ENCODE measurements at regions not wholly inside any gene's neighbourhood (a gene's known extent, or its start where the extent isn't known, plus 50 kb on each side); places are given as distances from the start of the nearest gene placed in this dataset.

DNA sequence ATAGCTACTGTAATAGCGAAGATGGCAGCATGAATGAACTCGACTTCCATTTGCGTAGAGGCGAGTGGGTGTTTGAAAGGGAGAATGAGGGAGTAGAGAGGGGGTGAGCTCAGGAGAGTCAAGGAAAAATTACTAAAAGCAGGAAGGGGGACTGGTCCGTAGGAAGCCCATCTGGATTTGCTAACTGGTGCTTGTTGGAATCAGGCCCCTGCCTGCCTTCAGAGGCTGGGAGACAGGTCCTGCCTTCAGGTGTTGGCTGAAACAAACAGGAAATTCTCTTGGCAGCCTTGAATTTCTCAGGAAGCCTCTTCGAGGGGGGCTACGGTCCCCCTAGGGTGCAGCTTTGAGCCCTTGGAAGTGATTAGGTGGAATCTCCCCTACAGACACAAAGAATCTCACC is 121.7 kb downstream of the OLFM1 start:
- H3K27ac ChIP-seq (ENCODE audit: insufficient read depth in 1 of 2, low read depth in 1 of 2, low read length in 2 of 2, poor library complexity in 1 of 2, severe bottlenecking in 2 of 2): no peak overlapping the region
- 86% methylated on average over 6 of the region's 7 CpGs for WGBS (ENCODE audit: insufficient coverage)
- POLR2A ChIA-PET: no interaction called here
- no peaks in the 10 kb centered on the region for H3K36me3 ChIP-seq (ENCODE audit: control insufficient read depth in 4 of 4, insufficient read depth in 4 of 4, low read length in 3 of 4)
- peaks cover 0 to 21% (median 0%) of the 10 kb centered on the region in 5 experiments for H3K27me3 ChIP-seq (replicated peaks in 2 of 5; ENCODE audit: control insufficient read depth in 4 of 5, insufficient read depth in 5 of 5, low read length in 4 of 5)
- no peak overlapping the region for H3K4me3 ChIP-seq (ENCODE audit: control insufficient read depth in 1 of 7, extremely low read depth in 1 of 7, insufficient read depth in 4 of 7, low read depth in 2 of 7, low read length in 6 of 7)
- H3K9me3 ChIP-seq (ENCODE audit: control extremely low read depth in 1 of 5, control insufficient read depth in 4 of 5, insufficient read depth in 2 of 5, low read depth in 1 of 5, low read length in 4 of 5): peaks cover 2 to 20% (median 7%) of the 10 kb centered on the region in 5 experiments
- DNase-seq: no peak
- CTCF ChIA-PET: no interaction called here
- no peaks in the 10 kb centered on the region for H3K4me1 ChIP-seq (ENCODE audit: control extremely low read depth in 1 of 4, control insufficient read depth in 4 of 4, insufficient read depth in 4 of 4, low read length in 3 of 4)

DNA sequence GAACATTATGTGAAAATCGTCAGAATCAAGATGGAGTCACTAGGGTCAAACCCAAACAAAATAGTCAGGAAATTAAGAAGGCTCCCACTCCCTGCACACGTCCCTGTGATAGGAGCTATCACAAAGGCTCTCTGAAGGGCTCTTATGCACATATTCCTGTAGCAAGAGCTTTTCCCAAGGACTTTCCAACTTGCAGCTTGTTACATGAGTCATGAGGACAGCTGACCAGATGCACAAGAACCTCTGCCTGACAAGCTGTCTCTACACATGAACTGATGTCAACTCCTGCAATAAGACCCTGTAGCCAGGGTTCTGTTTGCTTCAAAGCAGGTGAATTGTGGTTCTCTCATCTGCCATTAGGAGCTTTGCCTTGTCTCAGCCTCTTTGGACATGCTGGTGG is 122.4 kb downstream of the OLFM1 start:
- WGBS (ENCODE audit: insufficient coverage): 60% methylated on average over 1 of the region's 2 CpGs

DNA sequence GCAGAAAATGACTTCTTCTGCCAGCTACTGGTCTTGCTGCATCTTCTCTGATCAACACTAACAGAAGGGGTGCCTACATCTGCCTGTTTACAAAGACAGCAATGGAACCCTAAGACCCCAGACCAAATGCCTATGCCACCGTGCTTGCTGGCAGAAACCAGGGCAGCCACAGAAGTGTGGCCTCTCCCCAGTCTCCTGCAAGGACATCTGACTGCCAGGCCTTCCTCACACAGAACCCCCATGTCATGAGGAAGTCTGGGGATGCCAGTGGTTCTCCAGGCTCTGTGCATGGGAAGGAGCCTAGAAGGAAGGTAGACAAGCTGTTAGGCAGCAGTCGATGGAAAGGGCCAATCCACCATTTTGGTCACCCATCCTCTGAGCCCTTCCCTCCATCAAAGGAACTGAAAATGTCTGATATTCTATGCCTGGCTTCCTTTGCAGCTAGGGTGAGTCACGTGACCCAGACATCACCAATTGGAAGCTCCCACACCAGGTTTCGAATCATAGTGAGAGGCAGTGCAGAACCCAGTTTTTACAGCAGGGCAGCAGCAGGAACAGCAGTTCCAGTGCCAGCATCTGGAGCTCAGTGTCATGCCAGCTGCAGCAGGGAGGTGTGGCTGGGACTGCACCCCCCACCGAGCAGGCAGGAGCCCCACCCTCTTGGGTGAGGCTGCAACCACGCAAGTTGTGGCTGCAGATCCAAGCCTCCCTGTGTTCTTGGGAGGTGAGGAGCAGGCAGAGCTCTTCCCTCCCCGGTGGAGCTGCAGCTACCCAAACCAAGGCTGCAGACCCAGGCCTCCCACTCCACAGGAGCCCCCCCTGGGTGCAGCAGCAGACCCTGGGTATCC is 123.4 kb downstream of the OLFM1 start:
- H3K4me1 ChIP-seq (ENCODE audit: control extremely low read depth in 1 of 4, control insufficient read depth in 4 of 4, insufficient read depth in 4 of 4, low read length in 3 of 4): no peaks in the 10 kb centered on the region
- ChIA-PET CTCF (no interaction called here), POLR2A (no interaction called here)
- peaks cover 2 to 20% (median 7%) of the 10 kb centered on the region in 5 experiments for H3K9me3 ChIP-seq (ENCODE audit: control extremely low read depth in 1 of 5, control insufficient read depth in 4 of 5, insufficient read depth in 2 of 5, low read depth in 1 of 5, low read length in 4 of 5)
- DNase-seq: no peak
- H3K27me3 ChIP-seq (replicated peaks in 2 of 5; ENCODE audit: control insufficient read depth in 4 of 5, insufficient read depth in 5 of 5, low read length in 4 of 5): peaks cover 0 to 35% (median 3%) of the 10 kb centered on the region in 5 experiments
- H3K36me3 ChIP-seq (ENCODE audit: control insufficient read depth in 4 of 4, insufficient read depth in 4 of 4, low read length in 3 of 4): no peaks in the 10 kb centered on the region
- no peak overlapping the region for H3K27ac ChIP-seq (ENCODE audit: insufficient read depth in 1 of 2, low read depth in 1 of 2, low read length in 2 of 2, poor library complexity in 1 of 2, severe bottlenecking in 2 of 2)
- 90% methylated on average over 5 of the region's 7 CpGs for WGBS (ENCODE audit: insufficient coverage)
- H3K4me3 ChIP-seq (ENCODE audit: control insufficient read depth in 1 of 7, extremely low read depth in 1 of 7, insufficient read depth in 4 of 7, low read depth in 2 of 7, low read length in 6 of 7): no peak overlapping the region

More for the DNA sequence above, 122.4 kb downstream of the OLFM1 start:
- Histone ChIP-seq H3K27me3 (replicated peaks in 2 of 5; ENCODE audit: control insufficient read depth in 4 of 5, insufficient read depth in 5 of 5, low read length in 4 of 5) (peaks cover 0 to 28% (median 1%) of the 10 kb centered on the region in 5 experiments), H3K36me3 (ENCODE audit: control insufficient read depth in 4 of 4, insufficient read depth in 4 of 4, low read length in 3 of 4) (no peaks in the 10 kb centered on the region), H3K27ac (ENCODE audit: insufficient read depth in 1 of 2, low read depth in 1 of 2, low read length in 2 of 2, poor library complexity in 1 of 2, severe bottlenecking in 2 of 2) (no peak overlapping the region), H3K4me3 (ENCODE audit: control insufficient read depth in 1 of 7, extremely low read depth in 1 of 7, insufficient read depth in 4 of 7, low read depth in 2 of 7, low read length in 6 of 7) (no peak overlapping the region), H3K9me3 (ENCODE audit: control extremely low read depth in 1 of 5, control insufficient read depth in 4 of 5, insufficient read depth in 2 of 5, low read depth in 1 of 5, low read length in 4 of 5) (peaks cover 2 to 20% (median 7%) of the 10 kb centered on the region in 5 experiments), H3K4me1 (ENCODE audit: control extremely low read depth in 1 of 4, control insufficient read depth in 4 of 4, insufficient read depth in 4 of 4, low read length in 3 of 4) (no peaks in the 10 kb centered on the region)
- CTCF ChIA-PET: no interaction called here
- DNase-seq: no peak
- POLR2A ChIA-PET: no interaction called here

DNA sequence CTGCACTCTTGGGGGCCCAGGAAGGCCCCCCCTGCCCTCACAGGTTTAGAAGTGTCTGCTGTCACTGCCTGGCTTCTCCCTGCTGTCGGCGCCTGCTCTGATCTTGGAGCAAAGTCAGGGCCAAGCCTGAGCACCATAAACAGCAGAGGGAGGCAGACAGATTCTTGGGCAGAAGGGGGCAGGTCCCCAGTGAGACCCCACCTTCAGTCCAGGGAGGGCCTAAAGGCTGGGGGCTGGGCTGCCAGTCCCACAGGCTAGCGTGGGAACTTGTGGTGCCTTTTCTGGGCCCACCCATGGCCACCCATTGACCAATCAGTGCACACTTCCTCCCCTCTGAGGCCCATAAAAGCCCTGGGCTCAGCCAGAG is 124.0 kb downstream of the OLFM1 start:
- Histone ChIP-seq H3K4me3 (ENCODE audit: control insufficient read depth in 1 of 7, extremely low read depth in 1 of 7, insufficient read depth in 4 of 7, low read depth in 2 of 7, low read length in 6 of 7) (no peak overlapping the region), H3K4me1 (ENCODE audit: control extremely low read depth in 1 of 4, control insufficient read depth in 4 of 4, insufficient read depth in 4 of 4, low read length in 3 of 4) (no peaks in the 10 kb centered on the region), H3K27ac (ENCODE audit: insufficient read depth in 1 of 2, low read depth in 1 of 2, low read length in 2 of 2, poor library complexity in 1 of 2, severe bottlenecking in 2 of 2) (no peak overlapping the region), H3K36me3 (ENCODE audit: control insufficient read depth in 4 of 4, insufficient read depth in 4 of 4, low read length in 3 of 4) (no peaks in the 10 kb centered on the region), H3K27me3 (replicated peaks in 2 of 5; ENCODE audit: control insufficient read depth in 4 of 5, insufficient read depth in 5 of 5, low read length in 4 of 5) (peaks cover 0 to 42% (median 3%) of the 10 kb centered on the region in 5 experiments), H3K9me3 (ENCODE audit: control extremely low read depth in 1 of 5, control insufficient read depth in 4 of 5, insufficient read depth in 2 of 5, low read depth in 1 of 5, low read length in 4 of 5) (peaks cover 2 to 20% (median 7%) of the 10 kb centered on the region in 5 experiments)
- DNase-seq: no peak
- POLR2A ChIA-PET: no interaction called here
- CTCF ChIA-PET: interaction anchor here (1.8 kb wide), 1 partner anchor 10 kb away, joined by 5 read pairs; no protein-coding TSS in a partner anchor
- WGBS (ENCODE audit: insufficient coverage): 93% methylated on average over 3 of the region's 3 CpGs

DNA sequence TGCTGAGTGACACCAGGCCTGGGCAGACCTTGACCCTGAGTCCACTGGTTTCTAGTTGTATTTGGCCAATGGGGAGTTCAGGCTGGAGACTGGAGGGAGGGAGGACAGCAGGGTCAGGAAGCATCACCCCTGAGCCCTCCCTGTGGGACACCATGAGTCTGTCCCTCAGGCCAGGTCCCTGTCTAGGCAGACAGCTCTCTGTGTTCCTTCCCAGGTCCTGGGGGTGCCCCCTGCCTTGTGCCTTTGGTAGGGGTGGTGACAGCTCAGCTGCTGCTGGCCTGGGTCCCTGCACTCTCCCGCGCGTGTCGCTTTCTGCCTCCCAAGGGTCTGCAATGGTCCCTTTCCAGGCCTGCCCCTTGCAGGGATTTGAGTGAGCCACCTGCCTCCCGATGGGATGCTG is 125.5 kb downstream of the OLFM1 start:
- no peak overlapping the region for H3K27ac ChIP-seq (ENCODE audit: insufficient read depth in 1 of 2, low read depth in 1 of 2, low read length in 2 of 2, poor library complexity in 1 of 2, severe bottlenecking in 2 of 2)
- WGBS (ENCODE audit: insufficient coverage): 100% methylated on average over 5 of the region's 5 CpGs
- ChIA-PET POLR2A (no interaction called here), CTCF (interaction anchor here (1.1 to 1.8 kb wide), 2 partner anchors 9 to 10 kb away, joined by 4 to 5 read pairs; no protein-coding TSS in a partner anchor)
- no peak for DNase-seq
- H3K9me3 ChIP-seq (ENCODE audit: control extremely low read depth in 1 of 5, control insufficient read depth in 4 of 5, insufficient read depth in 2 of 5, low read depth in 1 of 5, low read length in 4 of 5): peaks cover 2 to 20% (median 7%) of the 10 kb centered on the region in 5 experiments
- H3K27me3 ChIP-seq (replicated peaks in 2 of 5; ENCODE audit: control insufficient read depth in 4 of 5, insufficient read depth in 5 of 5, low read length in 4 of 5): peaks cover 0 to 56% (median 10%) of the 10 kb centered on the region in 5 experiments
- H3K36me3 ChIP-seq (ENCODE audit: control insufficient read depth in 4 of 4, insufficient read depth in 4 of 4, low read length in 3 of 4): no peaks in the 10 kb centered on the region
- H3K4me1 ChIP-seq (ENCODE audit: control extremely low read depth in 1 of 4, control insufficient read depth in 4 of 4, insufficient read depth in 4 of 4, low read length in 3 of 4): no peaks in the 10 kb centered on the region
- H3K4me3 ChIP-seq (ENCODE audit: control insufficient read depth in 1 of 7, extremely low read depth in 1 of 7, insufficient read depth in 4 of 7, low read depth in 2 of 7, low read length in 6 of 7): no peak overlapping the region

DNA sequence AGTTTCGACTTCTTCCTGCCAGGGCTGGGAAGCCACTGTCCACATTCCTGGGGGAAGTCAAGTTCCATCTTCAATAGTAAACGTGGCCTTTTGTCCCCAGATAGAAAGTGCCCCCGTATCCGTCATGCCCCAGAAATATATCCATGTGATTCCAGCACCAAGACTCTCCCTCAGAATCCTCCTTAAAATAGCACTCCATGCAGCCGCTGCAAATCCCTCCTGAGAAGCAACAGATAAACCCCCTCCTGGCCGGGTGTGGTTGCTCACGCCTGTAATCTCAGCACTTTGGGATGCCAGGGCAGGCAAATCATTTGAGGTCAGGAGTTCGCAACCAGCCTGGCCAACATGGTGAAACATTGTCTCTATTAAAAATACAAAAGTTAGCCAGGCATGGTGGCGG is 126.1 kb downstream of the OLFM1 start:
- 95% methylated on average over 8 of the region's 9 CpGs for whole genome bisulfite sequencing (ENCODE audit: insufficient coverage)
- ChIA-PET CTCF (interaction anchor here (1.1 to 1.8 kb wide), 2 partner anchors 8 to 11 kb away, joined by 4 to 5 read pairs; no protein-coding TSS in a partner anchor), POLR2A (no interaction called here)
- Histone ChIP-seq H3K27ac (ENCODE audit: insufficient read depth in 1 of 2, low read depth in 1 of 2, low read length in 2 of 2, poor library complexity in 1 of 2, severe bottlenecking in 2 of 2) (no peak overlapping the region), H3K27me3 (replicated peaks in 2 of 5; ENCODE audit: control insufficient read depth in 4 of 5, insufficient read depth in 5 of 5, low read length in 4 of 5) (peaks cover 0 to 62% (median 14%) of the 10 kb centered on the region in 5 experiments), H3K4me1 (ENCODE audit: control extremely low read depth in 1 of 4, control insufficient read depth in 4 of 4, insufficient read depth in 4 of 4, low read length in 3 of 4) (peaks cover 0 to under 1% (median 0%) of the 10 kb centered on the region in 4 experiments), H3K4me3 (ENCODE audit: control insufficient read depth in 1 of 7, extremely low read depth in 1 of 7, insufficient read depth in 4 of 7, low read depth in 2 of 7, low read length in 6 of 7) (no peak overlapping the region), H3K9me3 (ENCODE audit: control extremely low read depth in 1 of 5, control insufficient read depth in 4 of 5, insufficient read depth in 2 of 5, low read depth in 1 of 5, low read length in 4 of 5) (peaks cover 2 to 20% (median 7%) of the 10 kb centered on the region in 5 experiments), H3K36me3 (ENCODE audit: control insufficient read depth in 4 of 4, insufficient read depth in 4 of 4, low read length in 3 of 4) (no peaks in the 10 kb centered on the region)
- no peak for DNase-seq

DNA sequence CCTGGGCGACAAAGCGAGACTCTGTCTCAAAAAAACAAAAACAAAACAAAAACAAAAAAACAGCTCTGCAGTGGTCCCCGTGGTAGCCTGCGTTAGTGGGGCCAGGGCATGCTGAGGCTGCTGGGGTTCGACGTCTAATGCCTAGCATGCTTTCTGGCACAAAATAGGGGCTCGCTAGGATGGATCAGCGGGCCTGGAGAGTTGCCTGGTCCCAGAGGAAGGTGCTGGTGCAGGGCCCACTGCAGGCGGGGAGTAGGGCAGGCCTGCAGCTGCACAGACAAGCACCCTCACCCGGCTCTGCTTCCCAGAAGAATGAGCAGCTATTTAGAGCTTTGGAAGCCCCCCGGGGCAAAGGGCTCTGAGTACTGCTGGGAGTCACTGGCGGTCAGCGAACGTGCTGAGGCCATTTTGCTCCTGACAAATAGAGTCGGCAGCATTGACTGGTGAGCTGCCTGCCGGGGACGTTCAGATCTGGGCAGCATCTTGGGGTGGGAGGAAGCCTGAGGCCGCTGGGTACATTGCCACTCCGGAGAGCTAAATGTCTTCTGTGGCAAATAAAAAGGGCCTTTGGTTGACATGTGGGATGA is 126.7 kb downstream of the OLFM1 start:
- Histone ChIP-seq H3K9me3 (ENCODE audit: control extremely low read depth in 1 of 5, control insufficient read depth in 4 of 5, insufficient read depth in 2 of 5, low read depth in 1 of 5, low read length in 4 of 5) (peaks cover 2 to 20% (median 7%) of the 10 kb centered on the region in 5 experiments), H3K27ac (ENCODE audit: insufficient read depth in 1 of 2, low read depth in 1 of 2, low read length in 2 of 2, poor library complexity in 1 of 2, severe bottlenecking in 2 of 2) (no peak overlapping the region), H3K27me3 (replicated peaks in 2 of 5; ENCODE audit: control insufficient read depth in 4 of 5, insufficient read depth in 5 of 5, low read length in 4 of 5) (peaks cover 0 to 68% (median 16%) of the 10 kb centered on the region in 5 experiments), H3K4me1 (ENCODE audit: control extremely low read depth in 1 of 4, control insufficient read depth in 4 of 4, insufficient read depth in 4 of 4, low read length in 3 of 4) (peaks cover 0 to 2% (median 0%) of the 10 kb centered on the region in 4 experiments), H3K4me3 (ENCODE audit: control insufficient read depth in 1 of 7, extremely low read depth in 1 of 7, insufficient read depth in 4 of 7, low read depth in 2 of 7, low read length in 6 of 7) (no peak overlapping the region), H3K36me3 (ENCODE audit: control insufficient read depth in 4 of 4, insufficient read depth in 4 of 4, low read length in 3 of 4) (no peaks in the 10 kb centered on the region)
- POLR2A ChIA-PET: no interaction called here
- CTCF ChIA-PET: no interaction called here
- 75% methylated on average over 17 of the region's 19 CpGs for WGBS (ENCODE audit: insufficient coverage)
- no peak for DNase-seq
